ENCODE measurements at regions not wholly inside any gene's neighbourhood (a gene's known extent, or its start where the extent isn't known, plus 50 kb on each side); places are given as distances from the start of the nearest gene placed in this dataset.
"Not testable (repeated sequence)": the region's sequence is repeated elsewhere in the genome, so short reads cannot be mapped to it uniquely, and the experiment has no call there.

- H3K27me3 ChIP-seq (replicated peaks in 1 of 7) = no peaks in the 10 kb centered on the region
- H3K27ac ChIP-seq = no peak overlapping the region
- peaks cover 0 to 5% (median 0%) of the 10 kb centered on the region in 8 donors for H3K9me3 ChIP-seq
- no peaks in the 10 kb centered on the region for H3K4me1 ChIP-seq
- TF ChIP-seq POLR2A (IDR thresholded peaks at IDR 0.05) = no peak
- TF ChIP-seq, protein P1, sequence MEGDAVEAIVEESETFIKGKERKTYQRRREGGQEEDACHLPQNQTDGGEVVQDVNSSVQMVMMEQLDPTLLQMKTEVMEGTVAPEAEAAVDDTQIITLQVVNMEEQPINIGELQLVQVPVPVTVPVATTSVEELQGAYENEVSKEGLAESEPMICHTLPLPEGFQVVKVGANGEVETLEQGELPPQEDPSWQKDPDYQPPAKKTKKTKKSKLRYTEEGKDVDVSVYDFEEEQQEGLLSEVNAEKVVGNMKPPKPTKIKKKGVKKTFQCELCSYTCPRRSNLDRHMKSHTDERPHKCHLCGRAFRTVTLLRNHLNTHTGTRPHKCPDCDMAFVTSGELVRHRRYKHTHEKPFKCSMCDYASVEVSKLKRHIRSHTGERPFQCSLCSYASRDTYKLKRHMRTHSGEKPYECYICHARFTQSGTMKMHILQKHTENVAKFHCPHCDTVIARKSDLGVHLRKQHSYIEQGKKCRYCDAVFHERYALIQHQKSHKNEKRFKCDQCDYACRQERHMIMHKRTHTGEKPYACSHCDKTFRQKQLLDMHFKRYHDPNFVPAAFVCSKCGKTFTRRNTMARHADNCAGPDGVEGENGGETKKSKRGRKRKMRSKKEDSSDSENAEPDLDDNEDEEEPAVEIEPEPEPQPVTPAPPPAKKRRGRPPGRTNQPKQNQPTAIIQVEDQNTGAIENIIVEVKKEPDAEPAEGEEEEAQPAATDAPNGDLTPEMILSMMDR (IDR thresholded peaks at IDR 0.05 in 8 of 11, conservative IDR thresholded peaks at IDR 0.05 in 3 of 11) = no peak
- TF ChIP-seq POLR2AphosphoS5 (IDR thresholded peaks at IDR 0.05) = no peak
- DNase-seq = no peak
- no peak overlapping the region for H3K4me3 ChIP-seq
- H3K36me3 ChIP-seq = no peaks in the 10 kb centered on the region
- 84 to 98% (median 90%) methylated on average over 1 of the region's 1 CpG for WGBS, 5 donors
- intact Hi-C loops (cut with DNase I; ENCODE audit: low total_unique reads) = no loop called here
Measured at GRCh38 chr4:125590158-125590557, 275.4 kb downstream of the FAT4 start.

DNA sequence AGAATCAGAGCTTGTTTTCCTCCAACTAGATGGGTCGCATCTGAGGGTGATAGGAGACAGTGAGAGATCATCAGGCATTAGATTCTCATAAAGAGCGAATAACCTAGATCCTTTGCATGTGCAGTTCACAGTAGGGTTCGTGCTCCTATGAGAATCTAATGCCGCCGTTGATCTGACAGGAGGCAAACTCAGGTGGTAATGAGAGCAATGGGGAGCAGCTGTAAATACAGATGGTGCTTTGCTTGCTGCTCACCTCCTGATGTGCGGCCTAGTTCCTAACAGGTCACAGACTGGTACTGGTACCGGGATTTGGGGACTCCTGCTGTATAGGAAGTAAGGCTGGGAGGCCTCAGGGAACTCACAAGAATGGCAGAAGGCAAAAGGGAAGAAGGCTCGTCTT is 276.5 kb downstream of the FAT4 start:
- no peak for DNase-seq
- intact Hi-C loops (cut with DNase I; ENCODE audit: low total_unique reads) = no loop called here
- 87 to 95% (median 90%) methylated on average over 8 of the region's 8 CpGs for WGBS, 5 donors
- H3K4me3 ChIP-seq = no peak overlapping the region
- no peaks in the 10 kb centered on the region for H3K36me3 ChIP-seq
- no peak overlapping the region for H3K27ac ChIP-seq
- H3K4me1 ChIP-seq = no peaks in the 10 kb centered on the region
- no peaks in the 10 kb centered on the region for H3K27me3 ChIP-seq (replicated peaks in 1 of 7)
- TF ChIP-seq POLR2AphosphoS5 (IDR thresholded peaks at IDR 0.05) = no peak
- TF ChIP-seq, protein P1 (IDR thresholded peaks at IDR 0.05 in 8 of 11, conservative IDR thresholded peaks at IDR 0.05 in 3 of 11) = no peak
- TF ChIP-seq POLR2A (IDR thresholded peaks at IDR 0.05) = no peak
- H3K9me3 ChIP-seq = peaks cover 0 to 5% (median 0%) of the 10 kb centered on the region in 8 donors

DNA sequence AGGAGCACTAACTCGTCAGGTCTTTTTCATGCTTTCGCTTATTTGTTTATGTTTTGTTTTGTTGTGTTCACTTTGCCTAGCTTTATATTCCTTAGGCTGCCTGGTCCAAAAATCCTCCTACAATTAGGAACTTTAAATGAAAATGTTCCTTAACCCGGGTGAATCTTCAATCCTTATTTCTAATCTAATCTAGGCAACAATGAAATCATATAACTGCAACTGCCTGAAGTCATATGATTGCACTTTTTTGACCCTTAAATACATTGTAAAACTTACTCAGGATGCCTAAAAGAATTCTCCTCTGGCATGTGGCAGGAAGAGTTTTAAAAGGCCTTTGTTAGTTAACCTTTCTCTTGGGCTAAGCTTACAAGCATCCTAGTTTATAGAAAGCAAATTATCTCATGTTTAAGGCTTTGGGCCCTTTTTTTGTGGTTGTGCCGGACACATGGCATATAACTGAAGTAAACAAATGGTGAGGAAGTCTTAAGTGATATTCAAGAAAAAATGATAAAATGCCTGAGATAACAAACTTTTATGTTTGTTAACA is 279.4 kb downstream of the FAT4 start:
- DNase-seq = no peak
- TF ChIP-seq, protein P1 (IDR thresholded peaks at IDR 0.05 in 8 of 11, conservative IDR thresholded peaks at IDR 0.05 in 3 of 11) = no peak
- TF ChIP-seq POLR2AphosphoS5 (IDR thresholded peaks at IDR 0.05) (no peak), POLR2A (IDR thresholded peaks at IDR 0.05) (no peak)
- no peak overlapping the region for H3K27ac ChIP-seq
- intact Hi-C loops (cut with DNase I; ENCODE audit: low total_unique reads) = no loop called here
- no peaks in the 10 kb centered on the region for H3K4me1 ChIP-seq
- no peaks in the 10 kb centered on the region for H3K27me3 ChIP-seq (replicated peaks in 1 of 7)
- no peaks in the 10 kb centered on the region for H3K36me3 ChIP-seq
- peaks cover 0 to 5% (median 0%) of the 10 kb centered on the region in 8 donors for H3K9me3 ChIP-seq
- 84 to 96% (median 89%) methylated on average over 4 of the region's 4 CpGs for WGBS, 5 donors
- H3K4me3 ChIP-seq = no peak overlapping the region

GRCh38 chr4:125605926-125606325 is 291.2 kb downstream of the FAT4 start:
- H3K4me3 ChIP-seq; H3K27me3 ChIP-seq (replicated peaks in 1 of 7); H3K27ac ChIP-seq; H3K9me3 ChIP-seq; H3K4me1 ChIP-seq; DNase-seq; intact Hi-C loops (cut with DNase I; ENCODE audit: low total_unique reads); H3K36me3 ChIP-seq: not testable (repeated sequence)
- WGBS, 5 donors = 78 to 89% (median 88%) methylated on average over 2 of the region's 2 CpGs

Data from spleen (tissue), 11 donors.